WTC11 (cell line): ENCODE measurements at regions not wholly inside any gene's neighbourhood (a gene's known extent, or its start where the extent isn't known, plus 50 kb on each side); places are given as distances from the start of the nearest gene placed in this dataset.
"Not testable (repeated sequence)": the region's sequence is repeated elsewhere in the genome, so short reads cannot be mapped to it uniquely, and the experiment has no call there.

Source experiments
- ATAC-seq: fragments of 200-7000 bp; cut with Tn5 transposase; 2 replicates; pipeline ENCODE4 v1.10.0; 2021; ENCODE audit warnings: mild to moderate bottlenecking, moderate library complexity
- CTCF ChIA-PET: fragments of 300-600 bp; sonication (Branson Sonifier 250); formaldehyde crosslinking; loops from one replicate; lab custom pipeline; 2021; ENCODE audit warnings: antibody characterized with exemption; lab: Charles Lee
- POLR2A ChIA-PET: fragments of 350-600 bp; sonication (Branson Sonifier 250); formaldehyde crosslinking; loops from one replicate; lab custom pipeline; 2021; ENCODE audit warnings: antibody characterized with exemption; lab: Charles Lee
- DNase-seq: peaks from one replicate; pipeline ENCODE4 v3.0.0; 2021; ENCODE audit warnings: low spot score
- H3K27ac Mint-ChIP-seq: 2 replicates; pipeline ENCODE4 v1.8.0; 2021; ENCODE audit warnings: mixed read lengths
- H3K27me3 Mint-ChIP-seq: 2 replicates; pipeline ENCODE4 v1.8.0; 2021; ENCODE audit warnings: low read depth, mild to moderate bottlenecking, moderate library complexity, mixed read lengths
- H3K36me3 Mint-ChIP-seq: 2 replicates; pipeline ENCODE4 v1.8.0; 2021; ENCODE audit warnings: mixed read lengths
- H3K4me1 Mint-ChIP-seq: 2 replicates; pipeline ENCODE4 v1.8.0; 2022; ENCODE audit warnings: mixed read lengths
- H3K4me3 Mint-ChIP-seq: 2 replicates; pipeline ENCODE4 v1.8.0; 2021; ENCODE audit warnings: mild to moderate bottlenecking, moderate library complexity, mixed read lengths
- H3K9me3 Mint-ChIP-seq: 2 replicates; pipeline ENCODE4 v1.8.0; 2021; ENCODE audit warnings: mixed read lengths
- ATF1 ChIP-seq: sonication (generic); formaldehyde crosslinking; IDR thresholded peaks from 2 replicates; pipeline ENCODE4 v1.8.1; 2023; ENCODE audit warnings: mild to moderate bottlenecking, moderate library complexity, missing genetic modification reagents
- ESRRA ChIP-seq: sonication (generic); formaldehyde crosslinking; IDR thresholded peaks from 2 replicates; pipeline ENCODE4 v1.8.1; 2022; ENCODE audit warnings: mild to moderate bottlenecking, missing genetic modification reagents, borderline replicate concordance
- NFATC4 ChIP-seq: fragments of 250-450 bp; sonication (Bioruptor Pico); IDR thresholded peaks from 2 replicates; pipeline ENCODE4 v1.9.0; 2021; ENCODE audit warnings: mild to moderate bottlenecking
- SP1 ChIP-seq: sonication (generic); formaldehyde crosslinking; conservative IDR thresholded peaks from 2 replicates; pipeline ENCODE4 v1.8.1; 2022; ENCODE audit warnings: missing genetic modification reagents
- TEAD1 ChIP-seq: sonication (generic); formaldehyde crosslinking; IDR thresholded peaks from 2 replicates; pipeline ENCODE4 v1.8.0; 2022; ENCODE audit warnings: mild to moderate bottlenecking, missing genetic modification reagents
- ZNF263 ChIP-seq: sonication (generic); formaldehyde crosslinking; IDR thresholded peaks from 2 replicates; pipeline ENCODE4 v1.8.1; 2022; ENCODE audit warnings: low read depth, mild to moderate bottlenecking, moderate library complexity, missing genetic modification reagents
- ZNF317 ChIP-seq: sonication (generic); formaldehyde crosslinking; IDR thresholded peaks from 2 replicates; pipeline ENCODE4 v1.8.1; 2023; ENCODE audit warnings: low read depth, mild to moderate bottlenecking, moderate library complexity, missing genetic modification reagents, borderline replicate concordance
- ZNF416 ChIP-seq: fragments of 250-450 bp; sonication (Bioruptor Pico); IDR thresholded peaks from 2 replicates; pipeline ENCODE4 v1.9.0; 2021; ENCODE audit warnings: mild to moderate bottlenecking, inconsistent platforms
- ZNF423 ChIP-seq: fragments of 250-450 bp; sonication (Bioruptor Pico); IDR thresholded peaks from 2 replicates; pipeline ENCODE4 v2.1.2; 2022; ENCODE audit warnings: mild to moderate bottlenecking, moderate library complexity
- TF ChIP-seq, protein P1 (sequence below): sonication (generic); formaldehyde crosslinking; IDR thresholded peaks from 2 replicates; pipeline ENCODE4 v1.8.1; 2023; ENCODE audit warnings: mild to moderate bottlenecking, missing genetic modification reagents
- TF ChIP-seq, protein P2 (sequence below): sonication (generic); formaldehyde crosslinking; IDR thresholded peaks from 2 replicates; pipeline ENCODE4 v1.8.1; 2023; ENCODE audit warnings: mild to moderate bottlenecking, moderate library complexity, missing genetic modification reagents
- TF ChIP-seq, protein P3 (sequence below): fragments of 250-450 bp; sonication (Bioruptor Pico); conservative IDR thresholded peaks from 2 replicates; pipeline ENCODE4 v1.9.0; 2021; ENCODE audit warnings: mild to moderate bottlenecking
- TF ChIP-seq, protein P4 (sequence below): sonication (generic); formaldehyde crosslinking; IDR thresholded peaks from 2 replicates; pipeline ENCODE4 v1.8.1; 2022; ENCODE audit warnings: missing genetic modification reagents, borderline replicate concordance
- TF ChIP-seq, protein P5 (sequence below): sonication (generic); formaldehyde crosslinking; IDR thresholded peaks from 2 replicates; pipeline ENCODE4 v1.8.0; 2022; ENCODE audit warnings: mild to moderate bottlenecking, missing genetic modification reagents
- TF ChIP-seq, protein P6 (sequence below): fragments of 250-450 bp; sonication (Bioruptor Pico); IDR thresholded peaks from 2 replicates; pipeline ENCODE4 v1.9.0; 2021; ENCODE audit warnings: mild to moderate bottlenecking
- TF ChIP-seq, protein P7 (sequence below): sonication (generic); formaldehyde crosslinking; IDR thresholded peaks from 2 replicates; pipeline ENCODE4 v1.8.1; 2022; ENCODE audit warnings: low read depth, mild to moderate bottlenecking, moderate library complexity, missing genetic modification reagents, borderline replicate concordance
- TF ChIP-seq, protein P8 (sequence below): sonication (generic); formaldehyde crosslinking; conservative IDR thresholded peaks from 2 replicates; pipeline ENCODE4 v1.8.1; 2022; ENCODE audit warnings: mild to moderate bottlenecking, missing genetic modification reagents
- TF ChIP-seq, protein P9 (sequence below): fragments of 250-450 bp; sonication (Bioruptor Pico); IDR thresholded peaks from 2 replicates; pipeline ENCODE4 v2.1.2; 2022; ENCODE audit warnings: mild to moderate bottlenecking, moderate library complexity
- TF ChIP-seq, protein P10 (sequence below): sonication (generic); formaldehyde crosslinking; IDR thresholded peaks from 2 replicates; pipeline ENCODE4 v1.8.0; 2023; ENCODE audit warnings: mild to moderate bottlenecking, missing genetic modification reagents

DNA sequence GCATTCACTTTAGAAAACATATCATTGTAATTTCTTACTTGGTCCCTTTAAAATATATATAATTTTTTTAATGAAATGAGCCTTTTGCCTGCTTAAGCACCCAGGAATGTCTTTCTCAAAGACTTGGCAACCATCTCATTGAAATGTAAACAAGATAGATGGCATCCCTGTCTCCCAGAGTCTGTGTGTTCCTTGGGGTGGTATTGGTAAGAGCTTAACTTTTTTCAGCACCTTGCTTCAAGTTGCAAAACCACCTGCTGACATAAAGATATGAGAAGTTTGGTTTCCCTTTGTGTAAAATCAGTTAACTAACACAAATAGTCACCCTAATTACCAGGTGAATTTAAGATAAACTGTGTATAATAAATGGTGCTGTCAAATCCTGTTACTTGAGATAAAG, 266.9 kb downstream of the DSC3 start:
- peaks cover 46% of the 10 kb centered on the region for H3K9me3 Mint-ChIP-seq
- ChIA-PET POLR2A (no interaction called here), CTCF (no interaction called here)
- H3K4me3 Mint-ChIP-seq, result no peak overlapping the region
- DNase-seq (no peak), ATAC-seq (peak; percentile 82)
- H3K27ac Mint-ChIP-seq, result no peak overlapping the region
- H3K27me3 Mint-ChIP-seq, result peaks cover 38% of the 10 kb centered on the region
- TF ChIP-seq, protein P1, sequence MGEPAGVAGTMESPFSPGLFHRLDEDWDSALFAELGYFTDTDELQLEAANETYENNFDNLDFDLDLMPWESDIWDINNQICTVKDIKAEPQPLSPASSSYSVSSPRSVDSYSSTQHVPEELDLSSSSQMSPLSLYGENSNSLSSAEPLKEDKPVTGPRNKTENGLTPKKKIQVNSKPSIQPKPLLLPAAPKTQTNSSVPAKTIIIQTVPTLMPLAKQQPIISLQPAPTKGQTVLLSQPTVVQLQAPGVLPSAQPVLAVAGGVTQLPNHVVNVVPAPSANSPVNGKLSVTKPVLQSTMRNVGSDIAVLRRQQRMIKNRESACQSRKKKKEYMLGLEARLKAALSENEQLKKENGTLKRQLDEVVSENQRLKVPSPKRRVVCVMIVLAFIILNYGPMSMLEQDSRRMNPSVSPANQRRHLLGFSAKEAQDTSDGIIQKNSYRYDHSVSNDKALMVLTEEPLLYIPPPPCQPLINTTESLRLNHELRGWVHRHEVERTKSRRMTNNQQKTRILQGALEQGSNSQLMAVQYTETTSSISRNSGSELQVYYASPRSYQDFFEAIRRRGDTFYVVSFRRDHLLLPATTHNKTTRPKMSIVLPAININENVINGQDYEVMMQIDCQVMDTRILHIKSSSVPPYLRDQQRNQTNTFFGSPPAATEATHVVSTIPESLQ (CRISPR knock-in tag), result no peak
- TF ChIP-seq ZNF317, result no peak
- TF ChIP-seq, protein P2, sequence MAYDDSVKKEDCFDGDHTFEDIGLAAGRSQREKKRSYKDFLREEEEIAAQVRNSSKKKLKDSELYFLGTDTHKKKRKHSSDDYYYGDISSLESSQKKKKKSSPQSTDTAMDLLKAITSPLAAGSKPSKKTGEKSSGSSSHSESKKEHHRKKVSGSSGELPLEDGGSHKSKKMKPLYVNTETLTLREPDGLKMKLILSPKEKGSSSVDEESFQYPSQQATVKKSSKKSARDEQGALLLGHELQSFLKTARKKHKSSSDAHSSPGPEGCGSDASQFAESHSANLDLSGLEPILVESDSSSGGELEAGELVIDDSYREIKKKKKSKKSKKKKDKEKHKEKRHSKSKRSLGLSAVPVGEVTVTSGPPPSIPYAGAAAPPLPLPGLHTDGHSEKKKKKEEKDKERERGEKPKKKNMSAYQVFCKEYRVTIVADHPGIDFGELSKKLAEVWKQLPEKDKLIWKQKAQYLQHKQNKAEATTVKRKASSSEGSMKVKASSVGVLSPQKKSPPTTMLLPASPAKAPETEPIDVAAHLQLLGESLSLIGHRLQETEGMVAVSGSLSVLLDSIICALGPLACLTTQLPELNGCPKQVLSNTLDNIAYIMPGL, result no peak
- TF ChIP-seq, protein P3, sequence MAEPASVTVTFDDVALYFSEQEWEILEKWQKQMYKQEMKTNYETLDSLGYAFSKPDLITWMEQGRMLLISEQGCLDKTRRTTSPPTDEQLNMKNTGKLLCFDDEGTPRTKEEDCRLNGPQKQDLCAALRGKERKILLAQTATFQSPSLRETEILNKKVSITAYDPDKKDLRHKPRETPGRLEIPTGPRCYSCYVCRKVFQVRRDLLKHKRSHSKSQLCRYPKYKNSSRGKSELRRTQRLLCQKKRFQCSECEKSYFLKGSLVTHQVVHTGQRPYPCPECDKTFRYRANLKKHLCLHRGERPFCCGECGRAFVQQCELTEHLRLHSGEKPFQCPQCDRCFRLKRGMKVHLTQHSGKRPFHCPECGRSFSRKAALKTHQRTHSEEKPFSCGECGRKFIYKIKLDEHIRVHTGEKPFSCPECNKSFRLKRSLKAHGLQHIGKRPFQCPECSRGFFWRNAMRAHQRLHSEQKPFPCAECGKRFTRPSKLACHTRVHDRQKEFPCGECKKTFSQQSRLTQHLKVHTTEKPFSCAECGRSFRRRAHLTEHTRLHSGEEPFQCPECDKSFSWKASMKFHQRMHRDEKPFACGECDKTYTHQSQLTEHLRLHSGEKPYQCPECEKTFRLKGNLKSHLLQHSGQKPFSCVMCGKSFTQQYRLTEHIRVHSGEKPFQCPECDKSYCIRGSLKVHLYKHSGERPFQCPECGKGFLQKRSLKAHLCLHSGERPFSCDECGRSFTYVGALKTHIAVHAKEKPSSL (CRISPR knock-in tag), result no peak
- TF ChIP-seq, protein P4, sequence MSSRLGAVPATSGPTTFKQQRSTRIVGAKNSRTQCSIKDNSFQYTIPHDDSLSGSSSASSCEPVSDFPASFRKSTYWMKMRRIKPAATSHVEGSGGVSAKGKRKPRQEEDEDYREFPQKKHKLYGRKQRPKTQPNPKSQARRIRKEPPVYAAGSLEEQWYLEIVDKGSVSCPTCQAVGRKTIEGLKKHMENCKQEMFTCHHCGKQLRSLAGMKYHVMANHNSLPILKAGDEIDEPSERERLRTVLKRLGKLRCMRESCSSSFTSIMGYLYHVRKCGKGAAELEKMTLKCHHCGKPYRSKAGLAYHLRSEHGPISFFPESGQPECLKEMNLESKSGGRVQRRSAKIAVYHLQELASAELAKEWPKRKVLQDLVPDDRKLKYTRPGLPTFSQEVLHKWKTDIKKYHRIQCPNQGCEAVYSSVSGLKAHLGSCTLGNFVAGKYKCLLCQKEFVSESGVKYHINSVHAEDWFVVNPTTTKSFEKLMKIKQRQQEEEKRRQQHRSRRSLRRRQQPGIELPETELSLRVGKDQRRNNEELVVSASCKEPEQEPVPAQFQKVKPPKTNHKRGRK (CRISPR knock-in tag), result no peak
- TF ChIP-seq, protein P5, sequence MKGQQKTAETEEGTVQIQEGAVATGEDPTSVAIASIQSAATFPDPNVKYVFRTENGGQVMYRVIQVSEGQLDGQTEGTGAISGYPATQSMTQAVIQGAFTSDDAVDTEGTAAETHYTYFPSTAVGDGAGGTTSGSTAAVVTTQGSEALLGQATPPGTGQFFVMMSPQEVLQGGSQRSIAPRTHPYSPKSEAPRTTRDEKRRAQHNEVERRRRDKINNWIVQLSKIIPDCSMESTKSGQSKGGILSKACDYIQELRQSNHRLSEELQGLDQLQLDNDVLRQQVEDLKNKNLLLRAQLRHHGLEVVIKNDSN (CRISPR knock-in tag), result no peak
- TF ChIP-seq, protein P6, sequence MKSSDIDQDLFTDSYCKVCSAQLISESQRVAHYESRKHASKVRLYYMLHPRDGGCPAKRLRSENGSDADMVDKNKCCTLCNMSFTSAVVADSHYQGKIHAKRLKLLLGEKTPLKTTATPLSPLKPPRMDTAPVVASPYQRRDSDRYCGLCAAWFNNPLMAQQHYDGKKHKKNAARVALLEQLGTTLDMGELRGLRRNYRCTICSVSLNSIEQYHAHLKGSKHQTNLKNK (CRISPR knock-in tag), result no peak
- no peak for TF ChIP-seq ZNF416 (CRISPR knock-in tag)
- no peak for TF ChIP-seq ESRRA (CRISPR knock-in tag)
- no peak for TF ChIP-seq NFATC4 (CRISPR knock-in tag)
- TF ChIP-seq, protein P7, sequence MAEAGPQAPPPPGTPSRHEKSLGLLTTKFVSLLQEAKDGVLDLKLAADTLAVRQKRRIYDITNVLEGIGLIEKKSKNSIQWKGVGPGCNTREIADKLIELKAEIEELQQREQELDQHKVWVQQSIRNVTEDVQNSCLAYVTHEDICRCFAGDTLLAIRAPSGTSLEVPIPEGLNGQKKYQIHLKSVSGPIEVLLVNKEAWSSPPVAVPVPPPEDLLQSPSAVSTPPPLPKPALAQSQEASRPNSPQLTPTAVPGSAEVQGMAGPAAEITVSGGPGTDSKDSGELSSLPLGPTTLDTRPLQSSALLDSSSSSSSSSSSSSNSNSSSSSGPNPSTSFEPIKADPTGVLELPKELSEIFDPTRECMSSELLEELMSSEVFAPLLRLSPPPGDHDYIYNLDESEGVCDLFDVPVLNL, result no peak
- TF ChIP-seq ATF1, result no peak
- TF ChIP-seq, protein P8, sequence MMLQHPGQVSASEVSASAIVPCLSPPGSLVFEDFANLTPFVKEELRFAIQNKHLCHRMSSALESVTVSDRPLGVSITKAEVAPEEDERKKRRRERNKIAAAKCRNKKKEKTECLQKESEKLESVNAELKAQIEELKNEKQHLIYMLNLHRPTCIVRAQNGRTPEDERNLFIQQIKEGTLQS (CRISPR knock-in tag), result no peak
- TF ChIP-seq, protein P9, sequence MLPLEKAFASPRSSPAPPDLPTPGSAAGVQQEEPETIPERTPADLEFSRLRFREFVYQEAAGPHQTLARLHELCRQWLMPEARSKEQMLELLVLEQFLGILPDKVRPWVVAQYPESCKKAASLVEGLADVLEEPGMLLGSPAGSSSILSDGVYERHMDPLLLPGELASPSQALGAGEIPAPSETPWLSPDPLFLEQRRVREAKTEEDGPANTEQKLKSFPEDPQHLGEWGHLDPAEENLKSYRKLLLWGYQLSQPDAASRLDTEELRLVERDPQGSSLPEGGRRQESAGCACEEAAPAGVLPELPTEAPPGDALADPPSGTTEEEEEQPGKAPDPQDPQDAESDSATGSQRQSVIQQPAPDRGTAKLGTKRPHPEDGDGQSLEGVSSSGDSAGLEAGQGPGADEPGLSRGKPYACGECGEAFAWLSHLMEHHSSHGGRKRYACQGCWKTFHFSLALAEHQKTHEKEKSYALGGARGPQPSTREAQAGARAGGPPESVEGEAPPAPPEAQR (CRISPR knock-in tag), result no peak
- TF ChIP-seq TEAD1 (CRISPR knock-in tag), result no peak
- no peak for TF ChIP-seq ZNF423
- TF ChIP-seq, protein P10, sequence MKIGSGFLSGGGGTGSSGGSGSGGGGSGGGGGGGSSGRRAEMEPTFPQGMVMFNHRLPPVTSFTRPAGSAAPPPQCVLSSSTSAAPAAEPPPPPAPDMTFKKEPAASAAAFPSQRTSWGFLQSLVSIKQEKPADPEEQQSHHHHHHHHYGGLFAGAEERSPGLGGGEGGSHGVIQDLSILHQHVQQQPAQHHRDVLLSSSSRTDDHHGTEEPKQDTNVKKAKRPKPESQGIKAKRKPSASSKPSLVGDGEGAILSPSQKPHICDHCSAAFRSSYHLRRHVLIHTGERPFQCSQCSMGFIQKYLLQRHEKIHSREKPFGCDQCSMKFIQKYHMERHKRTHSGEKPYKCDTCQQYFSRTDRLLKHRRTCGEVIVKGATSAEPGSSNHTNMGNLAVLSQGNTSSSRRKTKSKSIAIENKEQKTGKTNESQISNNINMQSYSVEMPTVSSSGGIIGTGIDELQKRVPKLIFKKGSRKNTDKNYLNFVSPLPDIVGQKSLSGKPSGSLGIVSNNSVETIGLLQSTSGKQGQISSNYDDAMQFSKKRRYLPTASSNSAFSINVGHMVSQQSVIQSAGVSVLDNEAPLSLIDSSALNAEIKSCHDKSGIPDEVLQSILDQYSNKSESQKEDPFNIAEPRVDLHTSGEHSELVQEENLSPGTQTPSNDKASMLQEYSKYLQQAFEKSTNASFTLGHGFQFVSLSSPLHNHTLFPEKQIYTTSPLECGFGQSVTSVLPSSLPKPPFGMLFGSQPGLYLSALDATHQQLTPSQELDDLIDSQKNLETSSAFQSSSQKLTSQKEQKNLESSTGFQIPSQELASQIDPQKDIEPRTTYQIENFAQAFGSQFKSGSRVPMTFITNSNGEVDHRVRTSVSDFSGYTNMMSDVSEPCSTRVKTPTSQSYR (CRISPR knock-in tag), result no peak
- TF ChIP-seq SP1 (CRISPR knock-in tag), result no peak
- no peak for TF ChIP-seq ZNF263 (CRISPR knock-in tag)
- H3K36me3 Mint-ChIP-seq, result peaks cover 40% of the 10 kb centered on the region
- H3K4me1 Mint-ChIP-seq, result peaks cover 19% of the 10 kb centered on the region

DNA sequence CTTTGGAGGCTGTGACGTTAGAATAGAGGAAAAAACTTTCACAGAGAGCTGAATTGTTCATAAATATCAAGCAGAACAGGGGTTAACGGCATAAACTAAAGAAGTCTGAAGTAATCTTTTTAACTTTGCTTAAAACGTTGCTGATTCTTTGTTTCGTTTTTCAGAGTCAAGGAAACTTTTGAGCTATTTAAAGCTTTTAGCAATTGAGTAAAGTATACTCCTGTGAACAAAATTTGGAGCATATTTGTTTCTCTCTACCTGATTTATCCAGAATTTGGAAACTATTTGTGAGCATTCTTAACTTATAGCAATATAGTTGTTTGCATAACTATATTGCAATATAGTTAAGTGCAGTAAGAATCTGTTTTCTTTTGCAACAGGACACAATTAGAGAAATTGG, 270.4 kb downstream of the DSC3 start:
- H3K27ac Mint-ChIP-seq, H3K4me3 Mint-ChIP-seq, DNase-seq, CTCF ChIA-PET, POLR2A ChIA-PET, ATAC-seq: not testable (repeated sequence)
- Mint-ChIP-seq H3K27me3 (peaks cover 69% of the 10 kb centered on the region), H3K36me3 (peaks cover 50% of the 10 kb centered on the region), H3K4me1 (peaks cover 30% of the 10 kb centered on the region), H3K9me3 (peaks cover 54% of the 10 kb centered on the region)
